Skeletal muscle tissue (tissue), 3 donors: ENCODE measurements at regions not wholly inside any gene's neighbourhood (a gene's known extent, or its start where the extent isn't known, plus 50 kb on each side); places are given as distances from the start of the nearest gene placed in this dataset.

Experiments
- H3K27ac ChIP-seq: one replicate; pipeline ENCODE4 v1.7.0; 2013; ENCODE audit warnings: mild to moderate bottlenecking, low read depth, low read length, inconsistent platforms
- H3K27me3 ChIP-seq, 3 donors: one replicate each; pipeline ENCODE4 v1.7.0; 2013; ENCODE audit warnings: low read length in 3 of 3; ENCODE audit not compliant: control insufficient read depth in 3 of 3, insufficient read depth in 3 of 3
- H3K36me3 ChIP-seq, 3 donors: one replicate each; pipeline ENCODE4 v1.7.0; 2013; ENCODE audit warnings: low read length in 3 of 3; ENCODE audit not compliant: control insufficient read depth in 3 of 3, insufficient read depth in 3 of 3
- H3K4me1 ChIP-seq, 3 donors: one replicate each; pipeline ENCODE4 v1.7.0; 2013; ENCODE audit warnings: low read length in 3 of 3, mild to moderate bottlenecking in 3 of 3; ENCODE audit not compliant: control insufficient read depth in 3 of 3, insufficient read depth in 3 of 3
- H3K4me3 ChIP-seq, 3 donors: one replicate each; pipeline ENCODE4 v1.7.0; 2013; ENCODE audit warnings: low read length in 3 of 3
- H3K9ac ChIP-seq, 3 donors: one replicate each; pipeline ENCODE4 v1.7.0; 2013; ENCODE audit warnings: low read length in 3 of 3, mild to moderate bottlenecking in 3 of 3, moderate library complexity in 2 of 3, low read depth in 1 of 3
- H3K9me3 ChIP-seq, 3 donors: one replicate each; pipeline ENCODE4 v1.7.0; 2013; ENCODE audit warnings: low read length in 3 of 3; ENCODE audit not compliant: control insufficient read depth in 3 of 3
- donor health status: Osteomylitis.

DNA sequence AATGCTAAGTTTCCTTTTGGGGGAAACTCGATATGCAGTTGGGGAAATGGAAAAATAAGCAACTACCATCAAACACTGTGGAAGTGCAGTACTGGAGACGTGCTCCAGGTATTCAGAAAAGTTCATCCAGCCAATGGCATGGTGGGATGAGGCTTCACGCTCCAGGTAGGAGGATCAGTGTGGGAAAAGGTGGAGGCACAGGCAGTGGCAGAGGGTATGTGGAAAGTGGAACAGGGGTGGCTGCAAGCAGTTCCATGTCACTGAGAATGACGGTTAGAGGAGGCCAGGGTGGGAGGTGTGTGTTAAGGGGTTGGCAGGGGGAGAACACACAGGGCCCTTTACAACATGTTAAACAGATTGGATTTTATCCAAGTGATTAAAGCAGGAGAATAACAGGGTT is 105.1 kb upstream of the NCAM1 start:
- Histone ChIP-seq H3K4me1 (peaks cover 0 to 7% (median 0%) of the 10 kb centered on the region in 3 donors), H3K4me3 (no peak overlapping the region), H3K27ac (no peak overlapping the region), H3K27me3 (no peaks in the 10 kb centered on the region), H3K9me3 (no peaks in the 10 kb centered on the region), H3K36me3 (no peaks in the 10 kb centered on the region), H3K9ac (no peak overlapping the region)

DNA sequence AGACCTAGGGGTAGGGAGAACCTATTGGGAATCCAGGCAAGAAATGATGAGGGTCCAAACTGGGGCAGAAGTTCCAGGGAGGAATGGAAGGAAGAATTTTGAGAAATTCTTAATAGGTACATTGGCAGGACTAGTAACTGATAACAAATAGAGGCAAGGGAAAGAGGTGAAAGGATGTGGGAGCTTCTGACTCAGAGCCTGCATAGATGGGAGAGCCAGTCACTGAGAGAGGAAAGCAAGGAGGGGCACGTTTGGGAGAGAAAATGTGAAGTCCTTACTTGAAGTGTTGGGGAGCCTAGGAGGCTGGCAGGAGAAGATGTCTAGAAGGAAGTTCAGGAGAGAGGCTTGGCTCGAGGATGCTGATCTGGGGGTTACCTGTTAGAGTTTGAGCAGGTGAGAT is 104.6 kb upstream of the NCAM1 start:
- no peaks in the 10 kb centered on the region for H3K36me3 ChIP-seq
- no peak overlapping the region for H3K27ac ChIP-seq
- peaks cover 0 to 7% (median 0%) of the 10 kb centered on the region in 3 donors for H3K4me1 ChIP-seq
- no peaks in the 10 kb centered on the region for H3K27me3 ChIP-seq
- H3K4me3 ChIP-seq, result no peak overlapping the region
- no peak overlapping the region for H3K9ac ChIP-seq
- H3K9me3 ChIP-seq, result no peaks in the 10 kb centered on the region

DNA sequence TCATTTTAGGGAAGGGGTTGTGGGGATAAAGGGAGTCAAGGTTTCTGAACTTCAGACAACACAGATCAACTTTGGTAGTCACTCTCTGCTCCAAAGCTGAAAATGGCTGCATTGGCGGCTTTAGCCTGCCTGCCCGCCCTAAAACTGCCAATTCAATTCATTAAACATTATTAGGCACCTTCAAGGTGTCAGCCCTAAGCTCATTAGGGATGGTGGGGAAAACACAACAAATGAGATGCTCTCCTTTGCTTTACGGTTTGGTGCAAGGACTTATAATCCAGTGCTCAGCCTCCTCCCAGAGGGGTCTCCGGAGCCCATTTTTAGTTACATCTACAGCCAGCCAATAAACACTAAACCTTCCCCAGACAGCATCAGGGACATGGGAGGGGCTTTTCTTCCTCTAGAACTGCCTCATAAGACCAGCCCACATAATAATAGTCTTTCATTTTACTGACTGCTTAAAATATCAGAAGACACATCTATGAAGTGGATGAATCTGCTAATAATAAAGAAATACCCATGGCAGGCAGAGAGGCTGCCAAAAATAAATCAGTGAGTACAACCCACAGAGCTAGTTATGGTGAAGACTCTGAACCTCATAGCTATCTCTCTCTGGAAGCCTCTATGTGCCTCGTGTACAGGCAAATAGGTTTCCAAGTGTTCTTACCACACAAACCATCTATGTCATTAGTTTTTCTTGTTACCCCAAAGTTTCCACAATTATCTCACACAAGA is 102.8 kb upstream of the NCAM1 start:
- no peaks in the 10 kb centered on the region for H3K36me3 ChIP-seq
- H3K4me1 ChIP-seq, result no peaks in the 10 kb centered on the region
- H3K4me3 ChIP-seq, result no peak overlapping the region
- H3K27ac ChIP-seq, result no peak overlapping the region
- H3K9ac ChIP-seq, result no peak overlapping the region
- peaks cover 0 to 4% (median 3%) of the 10 kb centered on the region in 3 donors for H3K9me3 ChIP-seq
- H3K27me3 ChIP-seq, result no peaks in the 10 kb centered on the region

DNA sequence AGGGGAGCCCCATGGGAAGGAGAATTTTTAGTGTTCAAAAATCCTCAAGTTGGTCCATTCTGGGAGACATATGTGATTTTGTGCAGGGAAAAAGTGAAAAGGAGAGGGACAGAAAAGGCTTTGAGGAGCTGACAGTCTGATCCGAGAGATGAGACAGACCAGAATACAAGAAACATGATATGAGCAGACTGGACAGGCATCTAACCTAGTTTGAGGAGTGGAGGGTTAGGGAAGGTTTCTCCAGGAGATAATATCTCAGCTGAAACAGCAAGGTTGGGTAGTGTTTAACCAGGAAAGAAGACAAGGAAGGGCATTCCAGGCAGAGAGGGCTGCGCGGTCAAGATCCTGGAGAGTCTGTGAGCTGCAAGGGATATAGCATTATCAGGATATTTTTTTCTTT is 101.4 kb upstream of the NCAM1 start:
- Histone ChIP-seq H3K9me3 (peaks cover 0 to 4% (median 3%) of the 10 kb centered on the region in 3 donors), H3K36me3 (no peaks in the 10 kb centered on the region), H3K4me1 (no peaks in the 10 kb centered on the region), H3K9ac (no peak overlapping the region), H3K4me3 (no peak overlapping the region), H3K27ac (no peak overlapping the region), H3K27me3 (no peaks in the 10 kb centered on the region)

DNA sequence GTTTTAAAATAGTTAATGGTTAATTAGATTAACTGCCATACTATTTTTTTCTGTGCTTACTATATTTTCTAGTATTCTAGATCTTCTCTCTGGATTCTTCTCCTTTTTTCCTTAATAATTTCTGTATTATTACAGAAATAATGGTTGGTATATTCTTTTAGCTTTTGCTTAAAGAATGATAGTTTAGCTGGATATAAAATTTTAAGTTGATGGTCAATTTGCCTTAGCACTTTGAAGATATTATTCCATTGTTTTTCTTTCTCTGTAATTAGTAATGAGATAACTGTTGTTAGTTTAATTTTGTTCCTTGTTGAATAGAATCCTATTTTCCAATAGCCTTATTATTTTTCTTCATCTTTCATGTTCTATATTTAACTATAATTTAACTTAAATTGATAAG is 99.9 kb upstream of the NCAM1 start:
- H3K36me3 ChIP-seq, result no peaks in the 10 kb centered on the region
- H3K9me3 ChIP-seq, result peaks cover 0 to 4% (median 3%) of the 10 kb centered on the region in 3 donors
- no peaks in the 10 kb centered on the region for H3K4me1 ChIP-seq
- no peak overlapping the region for H3K4me3 ChIP-seq
- no peaks in the 10 kb centered on the region for H3K27me3 ChIP-seq
- no peak overlapping the region for H3K27ac ChIP-seq
- no peak overlapping the region for H3K9ac ChIP-seq

DNA sequence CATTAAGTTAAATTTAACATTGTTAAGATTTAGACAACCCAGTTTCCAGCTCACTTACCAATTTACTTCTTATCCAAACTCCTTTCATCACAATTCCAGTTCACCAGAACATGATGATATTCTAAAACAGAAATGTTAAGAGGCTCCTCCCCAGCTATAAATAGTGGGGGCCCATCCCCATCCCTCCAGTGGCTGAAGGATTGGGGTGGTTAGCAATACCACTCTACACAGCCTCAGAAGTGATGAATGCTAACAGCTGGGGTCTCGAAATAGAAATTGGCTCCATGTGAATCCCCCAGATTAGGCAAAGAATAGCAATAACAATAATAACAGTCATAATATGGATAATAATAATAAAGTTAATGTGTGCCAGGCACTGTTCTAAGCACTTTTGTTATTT is 97.9 kb upstream of the NCAM1 start:
- Histone ChIP-seq H3K4me3 (no peak overlapping the region), H3K4me1 (no peaks in the 10 kb centered on the region), H3K9ac (no peak overlapping the region), H3K36me3 (no peaks in the 10 kb centered on the region), H3K27ac (no peak overlapping the region), H3K9me3 (peaks cover 0 to 4% (median 3%) of the 10 kb centered on the region in 3 donors), H3K27me3 (no peaks in the 10 kb centered on the region)

DNA sequence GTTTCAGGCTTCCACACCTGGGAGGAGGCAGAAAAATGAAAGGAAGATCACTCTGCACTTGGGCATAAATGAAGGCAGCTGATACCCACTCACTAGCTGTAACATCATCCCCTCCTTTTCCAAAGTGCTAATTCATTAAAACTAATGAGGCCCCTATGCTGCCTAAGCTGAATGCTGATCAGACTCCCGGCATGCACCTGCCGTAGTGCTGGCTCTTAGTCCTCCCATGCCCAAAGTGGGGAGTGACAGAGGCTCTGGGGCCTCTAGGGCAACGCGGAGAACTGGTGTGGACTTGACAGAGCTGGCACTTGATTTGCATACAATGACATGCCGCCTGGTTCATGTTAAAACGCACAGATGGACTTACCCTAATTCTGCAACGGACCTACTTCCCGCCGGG is 96.5 kb upstream of the NCAM1 start:
- H3K9ac ChIP-seq, result no peak overlapping the region
- no peaks in the 10 kb centered on the region for H3K36me3 ChIP-seq
- no peaks in the 10 kb centered on the region for H3K27me3 ChIP-seq
- H3K4me3 ChIP-seq, result no peak overlapping the region
- H3K4me1 ChIP-seq, result no peaks in the 10 kb centered on the region
- peaks cover 0 to 4% (median 3%) of the 10 kb centered on the region in 3 donors for H3K9me3 ChIP-seq
- no peak overlapping the region for H3K27ac ChIP-seq

DNA sequence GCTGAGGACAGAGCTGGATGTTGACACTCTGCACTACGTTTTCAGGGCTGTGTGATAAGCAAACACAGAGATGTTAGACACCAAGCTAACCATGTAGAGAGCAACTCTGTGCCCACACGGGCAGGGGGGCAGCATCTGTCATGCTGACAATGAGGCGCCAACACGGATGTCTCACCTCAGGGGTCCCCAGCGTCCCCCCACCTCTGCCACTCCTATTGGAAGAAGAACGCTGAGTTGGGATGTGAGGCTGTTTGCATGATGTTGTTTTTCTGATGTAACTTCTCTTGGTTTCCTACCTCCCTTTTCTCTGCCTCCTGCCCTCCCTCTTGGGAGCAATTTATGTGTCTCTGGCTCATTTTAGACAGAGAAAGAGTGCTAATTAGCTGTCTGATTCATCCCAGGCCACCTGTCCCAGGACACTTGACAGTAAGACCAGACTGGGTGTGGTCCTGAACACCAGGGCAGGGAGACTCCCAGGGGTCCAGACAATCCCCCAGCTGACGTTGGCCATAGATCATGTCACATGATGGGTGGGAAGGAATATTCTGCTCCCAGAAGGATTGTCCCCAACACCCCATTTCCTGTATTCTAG is 89.2 kb upstream of the NCAM1 start:
- H3K9me3 ChIP-seq, result no peaks in the 10 kb centered on the region
- H3K4me1 ChIP-seq, result no peaks in the 10 kb centered on the region
- no peak overlapping the region for H3K27ac ChIP-seq
- H3K36me3 ChIP-seq, result no peaks in the 10 kb centered on the region
- H3K27me3 ChIP-seq, result peaks cover 0 to 6% (median 0%) of the 10 kb centered on the region in 3 donors
- H3K4me3 ChIP-seq, result no peak overlapping the region
- no peak overlapping the region for H3K9ac ChIP-seq

- no peaks in the 10 kb centered on the region for H3K36me3 ChIP-seq
- no peak overlapping the region for H3K4me3 ChIP-seq
- H3K27ac ChIP-seq, result no peak overlapping the region
- H3K9me3 ChIP-seq, result no peaks in the 10 kb centered on the region
- no peaks in the 10 kb centered on the region for H3K4me1 ChIP-seq
- H3K27me3 ChIP-seq, result peaks cover 0 to 6% (median 0%) of the 10 kb centered on the region in 3 donors
- H3K9ac ChIP-seq, result no peak overlapping the region
These were observed 86.2 kb upstream of the NCAM1 start for GRCh38 chr11:112874980-112875379.

DNA sequence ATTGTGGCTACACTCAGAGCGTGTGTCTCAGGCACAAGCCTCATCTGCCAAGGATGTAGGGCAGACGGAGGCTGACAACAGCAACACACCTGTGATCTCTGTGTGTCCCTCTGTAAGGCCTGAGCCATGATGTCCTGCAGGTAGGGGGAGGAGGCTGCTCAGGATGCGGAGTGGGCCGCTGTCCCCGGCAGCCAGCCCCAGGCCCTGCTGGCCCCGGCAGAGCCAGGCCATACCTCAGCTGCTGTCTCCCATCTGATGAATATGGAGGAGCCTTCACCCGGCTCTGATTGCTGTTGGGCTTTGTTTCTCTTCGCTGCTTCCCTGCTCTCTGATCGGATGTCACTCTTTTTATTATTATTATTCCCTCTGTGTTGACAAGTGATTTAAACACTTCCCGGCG is 83.6 kb upstream of the NCAM1 start:
- Histone ChIP-seq H3K4me3 (no peak overlapping the region), H3K27me3 (no peaks in the 10 kb centered on the region), H3K27ac (no peak overlapping the region), H3K36me3 (no peaks in the 10 kb centered on the region), H3K9ac (no peak overlapping the region), H3K4me1 (peaks cover 0 to 9% (median 0%) of the 10 kb centered on the region in 3 donors), H3K9me3 (no peaks in the 10 kb centered on the region)
